Right lobe of liver (tissue), 4 donors: ENCODE measurements at regions not wholly inside any gene's neighbourhood (a gene's known extent, or its start where the extent isn't known, plus 50 kb on each side); places are given as distances from the start of the nearest gene placed in this dataset.

Source experiments
- POLR2A ChIP-seq: fragments of 450-650 bp; IDR thresholded peaks from one replicate; pipeline ENCODE4 v1.6.1; 2017; ENCODE audit warnings: antibody characterized with exemption, mild to moderate bottlenecking
- TF ChIP-seq, protein P1 (sequence below), 4 donors: fragments of 200-600 bp in 3 of 4; fragments of 450-650 bp in 1 of 4; IDR thresholded peaks; one replicate each; pipeline versions ENCODE4 v1.5.1 to v1.8.0; 2016 to 2022; ENCODE audit warnings: antibody characterized with exemption in 4 of 4, mild to moderate bottlenecking in 2 of 4
- donor health status: DM: no; HTN: no; CAD: no.
- donor health status: DM: no; HTN: no; CAD: no.
- donor health status: DM: no; HTN: yes; CAD: no.

GRCh38 chr16:85338638-85338982, 226.3 kb upstream of the CIBAR2 start:
- TF ChIP-seq, protein P1, sequence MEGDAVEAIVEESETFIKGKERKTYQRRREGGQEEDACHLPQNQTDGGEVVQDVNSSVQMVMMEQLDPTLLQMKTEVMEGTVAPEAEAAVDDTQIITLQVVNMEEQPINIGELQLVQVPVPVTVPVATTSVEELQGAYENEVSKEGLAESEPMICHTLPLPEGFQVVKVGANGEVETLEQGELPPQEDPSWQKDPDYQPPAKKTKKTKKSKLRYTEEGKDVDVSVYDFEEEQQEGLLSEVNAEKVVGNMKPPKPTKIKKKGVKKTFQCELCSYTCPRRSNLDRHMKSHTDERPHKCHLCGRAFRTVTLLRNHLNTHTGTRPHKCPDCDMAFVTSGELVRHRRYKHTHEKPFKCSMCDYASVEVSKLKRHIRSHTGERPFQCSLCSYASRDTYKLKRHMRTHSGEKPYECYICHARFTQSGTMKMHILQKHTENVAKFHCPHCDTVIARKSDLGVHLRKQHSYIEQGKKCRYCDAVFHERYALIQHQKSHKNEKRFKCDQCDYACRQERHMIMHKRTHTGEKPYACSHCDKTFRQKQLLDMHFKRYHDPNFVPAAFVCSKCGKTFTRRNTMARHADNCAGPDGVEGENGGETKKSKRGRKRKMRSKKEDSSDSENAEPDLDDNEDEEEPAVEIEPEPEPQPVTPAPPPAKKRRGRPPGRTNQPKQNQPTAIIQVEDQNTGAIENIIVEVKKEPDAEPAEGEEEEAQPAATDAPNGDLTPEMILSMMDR (IDR thresholded peaks at IDR 0.05) = no peak
- TF ChIP-seq POLR2A = no peak
